ENCODE measurements at regions not wholly inside any gene's neighbourhood (a gene's known extent, or its start where the extent isn't known, plus 50 kb on each side); places are given as distances from the start of the nearest gene placed in this dataset.

- TF ChIP-seq TAF1 (IDR thresholded peaks at IDR 0.05; ENCODE audit: borderline replicate concordance, low read depth, low read length) (no peak), POLR2A (IDR thresholded peaks at IDR 0.05; ENCODE audit: low read depth, low read length) (no peak)
Measured at GRCh38 chr12:77549383-77550128, 281.1 kb upstream of the NAV3 start.

All from GM12892 (cell line).